OCI-LY1 (cell line): ENCODE measurements at regions not wholly inside any gene's neighbourhood (a gene's known extent, or its start where the extent isn't known, plus 50 kb on each side); places are given as distances from the start of the nearest gene placed in this dataset.

ENCODE experiments used
- CTCF ChIP-seq: fragments of 200-600 bp; sonication (generic), shearing (Covaris generic); IDR thresholded peaks from 2 replicates; pipeline ENCODE4 v1.5.1; 2017; ENCODE audit warnings: mild to moderate bottlenecking, antibody characterized with exemption, low read length, moderate library complexity, mixed read lengths
- EZH2 ChIP-seq: fragments of 200-600 bp; sonication (generic), shearing (Covaris generic); IDR thresholded peaks from 2 replicates; pipeline ENCODE4 v1.8.0; 2017; ENCODE audit warnings: borderline replicate concordance, mixed run types, mild to moderate bottlenecking, antibody characterized with exemption, low read length, moderate library complexity, mixed read lengths

- TF ChIP-seq EZH2 (no peak), CTCF (no peak)
Measured at GRCh38 chr1:98575955-98576354, 85.6 kb upstream of the SNX7 start.
